ENCODE measurements at regions not wholly inside any gene's neighbourhood (a gene's known extent, or its start where the extent isn't known, plus 50 kb on each side); places are given as distances from the start of the nearest gene placed in this dataset.

DNA sequence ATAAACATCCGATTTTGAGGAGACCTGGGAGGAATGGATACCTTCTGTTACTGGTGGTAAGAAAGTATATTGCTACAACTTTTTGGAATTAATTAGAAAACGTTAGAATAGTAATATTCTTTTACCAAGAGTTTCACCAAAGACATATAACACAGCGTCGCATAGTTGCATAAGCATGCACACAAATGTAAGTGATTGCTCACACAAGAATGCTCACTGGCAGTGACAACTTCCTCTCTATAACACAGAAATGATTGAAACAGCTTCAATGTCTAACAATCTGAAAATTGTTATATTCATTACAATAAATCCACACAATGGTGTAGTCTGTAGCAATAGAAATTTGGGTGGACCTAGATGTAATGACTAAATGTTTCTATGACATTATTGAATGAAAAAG is 998.6 kb downstream of the TTLL7 start:
- Histone ChIP-seq H3K4me2 (ENCODE audit: low read length) (no peak overlapping the region), H3K27me3 (ENCODE audit: insufficient read depth, low read length) (no peaks in the 10 kb centered on the region), H3K79me2 (ENCODE audit: insufficient read depth, low read length) (no peaks in the 10 kb centered on the region), H3K9me3 (ENCODE audit: low read length) (no peaks in the 10 kb centered on the region), H2AFZ (ENCODE audit: low read length) (no peak overlapping the region), H3K4me1 (ENCODE audit: insufficient read depth, low read length, severe bottlenecking) (no peaks in the 10 kb centered on the region), H3K9ac (ENCODE audit: low read length) (no peak overlapping the region), H3F3A (ENCODE audit: insufficient read depth, low read length) (no peaks in the 10 kb centered on the region), H4K20me1 (ENCODE audit: insufficient read depth, low read length) (no peaks in the 10 kb centered on the region), H3K9me2 (ENCODE audit: low read depth, low read length) (no peaks in the 10 kb centered on the region), H3K27ac (ENCODE audit: low read depth, low read length, poor library complexity, severe bottlenecking) (no peak overlapping the region), H3K36me3 (ENCODE audit: insufficient read depth, low read length) (no peaks in the 10 kb centered on the region), H3K4me3 (ENCODE audit: low read depth, low read length, poor library complexity, severe bottlenecking) (no peak overlapping the region)
- TF ChIP-seq EZH2 (IDR thresholded peaks at IDR 0.05; ENCODE audit: borderline replicate concordance, low read length) = no peak
- TF ChIP-seq, protein P1, sequence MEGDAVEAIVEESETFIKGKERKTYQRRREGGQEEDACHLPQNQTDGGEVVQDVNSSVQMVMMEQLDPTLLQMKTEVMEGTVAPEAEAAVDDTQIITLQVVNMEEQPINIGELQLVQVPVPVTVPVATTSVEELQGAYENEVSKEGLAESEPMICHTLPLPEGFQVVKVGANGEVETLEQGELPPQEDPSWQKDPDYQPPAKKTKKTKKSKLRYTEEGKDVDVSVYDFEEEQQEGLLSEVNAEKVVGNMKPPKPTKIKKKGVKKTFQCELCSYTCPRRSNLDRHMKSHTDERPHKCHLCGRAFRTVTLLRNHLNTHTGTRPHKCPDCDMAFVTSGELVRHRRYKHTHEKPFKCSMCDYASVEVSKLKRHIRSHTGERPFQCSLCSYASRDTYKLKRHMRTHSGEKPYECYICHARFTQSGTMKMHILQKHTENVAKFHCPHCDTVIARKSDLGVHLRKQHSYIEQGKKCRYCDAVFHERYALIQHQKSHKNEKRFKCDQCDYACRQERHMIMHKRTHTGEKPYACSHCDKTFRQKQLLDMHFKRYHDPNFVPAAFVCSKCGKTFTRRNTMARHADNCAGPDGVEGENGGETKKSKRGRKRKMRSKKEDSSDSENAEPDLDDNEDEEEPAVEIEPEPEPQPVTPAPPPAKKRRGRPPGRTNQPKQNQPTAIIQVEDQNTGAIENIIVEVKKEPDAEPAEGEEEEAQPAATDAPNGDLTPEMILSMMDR (IDR thresholded peaks at IDR 0.05; ENCODE audit: low read length) = no peak

DNA sequence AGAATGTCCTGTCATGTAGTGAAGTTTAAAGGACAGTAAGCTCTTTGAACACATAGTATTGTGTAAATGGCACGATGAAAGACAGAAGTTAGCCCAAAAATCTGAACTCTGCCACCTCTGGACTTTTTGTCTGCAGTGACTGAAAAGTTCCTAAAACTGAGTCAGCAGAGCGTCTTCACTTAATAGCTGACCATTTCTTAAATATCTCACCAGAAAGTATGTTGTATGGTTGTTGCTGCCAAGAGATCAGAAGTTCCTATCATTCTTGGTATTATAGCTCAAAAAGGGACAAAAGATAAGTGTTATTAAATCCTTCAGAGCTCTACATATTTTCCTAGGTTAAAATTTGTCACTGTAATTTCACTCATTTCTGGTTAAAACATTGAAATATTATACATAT is 1003.0 kb downstream of the TTLL7 start:
- Histone ChIP-seq H3F3A (ENCODE audit: insufficient read depth, low read length) (no peaks in the 10 kb centered on the region), H3K9ac (ENCODE audit: low read length) (no peak overlapping the region), H3K27me3 (ENCODE audit: insufficient read depth, low read length) (no peaks in the 10 kb centered on the region), H3K36me3 (ENCODE audit: insufficient read depth, low read length) (no peaks in the 10 kb centered on the region), H4K20me1 (ENCODE audit: insufficient read depth, low read length) (no peaks in the 10 kb centered on the region), H3K4me3 (ENCODE audit: low read depth, low read length, poor library complexity, severe bottlenecking) (no peak overlapping the region), H3K9me3 (ENCODE audit: low read length) (0 out of 2 replicates have a peak, but pooled peaks cover 5% of the 10 kb centered on the region), H3K4me2 (ENCODE audit: low read length) (no peak overlapping the region), H3K4me1 (ENCODE audit: insufficient read depth, low read length, severe bottlenecking) (no peaks in the 10 kb centered on the region), H2AFZ (ENCODE audit: low read length) (no peak overlapping the region), H3K9me2 (ENCODE audit: low read depth, low read length) (no peaks in the 10 kb centered on the region), H3K79me2 (ENCODE audit: insufficient read depth, low read length) (no peaks in the 10 kb centered on the region), H3K27ac (ENCODE audit: low read depth, low read length, poor library complexity, severe bottlenecking) (no peak overlapping the region)
- TF ChIP-seq, protein P1 (IDR thresholded peaks at IDR 0.05; ENCODE audit: low read length) = no peak
- TF ChIP-seq EZH2 (IDR thresholded peaks at IDR 0.05; ENCODE audit: borderline replicate concordance, low read length) = no peak

DNA sequence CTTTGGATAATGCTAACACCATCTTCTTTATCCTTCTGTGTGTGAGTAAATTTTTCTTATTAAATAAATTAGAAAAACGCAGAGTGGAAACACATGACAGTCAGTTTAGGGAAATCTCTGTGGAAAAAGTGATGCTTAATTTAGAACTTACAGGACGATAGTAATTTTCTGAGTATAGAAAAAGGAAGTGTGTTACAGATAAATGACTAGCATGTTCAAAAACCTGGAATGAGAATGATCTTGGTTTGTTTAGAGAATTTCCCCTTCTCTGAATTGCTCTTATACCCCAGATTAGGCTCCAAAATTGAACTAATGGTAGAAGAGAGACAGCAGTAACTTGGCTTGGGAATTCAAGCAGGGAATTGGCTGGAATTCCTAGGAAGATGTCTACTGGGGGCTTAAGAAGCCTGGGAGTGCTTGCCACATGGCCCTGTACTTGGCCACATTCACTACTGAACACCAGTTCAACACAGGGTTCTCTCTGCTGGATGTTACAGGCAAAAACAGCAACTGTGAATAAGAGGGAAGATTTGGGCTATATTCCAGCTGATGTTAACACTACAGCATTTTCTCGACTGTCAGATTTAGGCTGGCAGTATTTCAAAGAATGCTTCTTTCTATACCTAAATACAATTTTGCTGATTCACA is 1004.2 kb downstream of the TTLL7 start:
- H3K27me3 ChIP-seq (ENCODE audit: insufficient read depth, low read length) = no peaks in the 10 kb centered on the region
- H3K4me1 ChIP-seq (ENCODE audit: insufficient read depth, low read length, severe bottlenecking) = no peaks in the 10 kb centered on the region
- no peaks in the 10 kb centered on the region for H3K36me3 ChIP-seq (ENCODE audit: insufficient read depth, low read length)
- no peak overlapping the region for H3K4me2 ChIP-seq (ENCODE audit: low read length)
- H3F3A ChIP-seq (ENCODE audit: insufficient read depth, low read length) = no peaks in the 10 kb centered on the region
- no peak overlapping the region for H2AFZ ChIP-seq (ENCODE audit: low read length)
- no peak overlapping the region for H3K4me3 ChIP-seq (ENCODE audit: low read depth, low read length, poor library complexity, severe bottlenecking)
- H4K20me1 ChIP-seq (ENCODE audit: insufficient read depth, low read length) = no peaks in the 10 kb centered on the region
- no peak overlapping the region for H3K27ac ChIP-seq (ENCODE audit: low read depth, low read length, poor library complexity, severe bottlenecking)
- H3K79me2 ChIP-seq (ENCODE audit: insufficient read depth, low read length) = no peaks in the 10 kb centered on the region
- no peak overlapping the region for H3K9ac ChIP-seq (ENCODE audit: low read length)
- no peak for TF ChIP-seq EZH2 (IDR thresholded peaks at IDR 0.05; ENCODE audit: borderline replicate concordance, low read length)
- TF ChIP-seq, protein P1 (IDR thresholded peaks at IDR 0.05; ENCODE audit: low read length) = no peak
- 0 out of 2 replicates have a peak, but pooled peaks cover 5% of the 10 kb centered on the region for H3K9me3 ChIP-seq (ENCODE audit: low read length)
- H3K9me2 ChIP-seq (ENCODE audit: low read depth, low read length) = no peaks in the 10 kb centered on the region
